Activated CD4-positive, alpha-beta T cell treated with anti-CD3 and anti-CD28 coated beads, Interleukin-10, Interleukin-2, amounts not matched to agents 100 ng/mL and 50 ng/mL, durations not matched to agents 16 hours and 8 hours (primary cell): ENCODE measurements at regions not wholly inside any gene's neighbourhood (a gene's known extent, or its start where the extent isn't known, plus 50 kb on each side); places are given as distances from the start of the nearest gene placed in this dataset.

Experiments
- DNase-seq: peaks from one replicate; pipeline ENCODE4 v3.0.0-alpha.2; 2020

GRCh38 chr10:128994598-128995143, 472.4 kb upstream of the MGMT start:
- DNase-seq, result no peak

GRCh38 chr10:128995676-128996075, 471.4 kb upstream of the MGMT start:
- DNase-seq, result no peak

GRCh38 chr10:128996092-128996491, 470.9 kb upstream of the MGMT start:
- DNase-seq, result no peak

GRCh38 chr10:128998101-128998805, 468.8 kb upstream of the MGMT start:
- no peak for DNase-seq

- no peak for DNase-seq
Observed at GRCh38 chr10:129004398-129004797, 462.6 kb upstream of the MGMT start.

- DNase-seq, result no peak
Observed at GRCh38 chr10:129005080-129005479, 462.0 kb upstream of the MGMT start.

- DNase-seq, result no peak
Observed at GRCh38 chr10:129005804-129006203, 461.2 kb upstream of the MGMT start.

- DNase-seq, result no peak
Observed at GRCh38 chr10:129018511-129018910, 448.5 kb upstream of the MGMT start.

- no peak for DNase-seq
Observed at GRCh38 chr10:129020651-129021330, 446.2 kb upstream of the MGMT start.

- no peak for DNase-seq
Observed at GRCh38 chr10:129021594-129022304, 445.3 kb upstream of the MGMT start.

GRCh38 chr10:129023082-129023481, 444.0 kb upstream of the MGMT start:
- DNase-seq, result no peak

GRCh38 chr10:129024046-129024445, 443.0 kb upstream of the MGMT start:
- DNase-seq, result no peak

- no peak for DNase-seq
Observed at GRCh38 chr10:129025787-129026186, 441.3 kb upstream of the MGMT start.

GRCh38 chr10:129027906-129028305, 439.1 kb upstream of the MGMT start:
- DNase-seq, result no peak

- no peak for DNase-seq
Observed at GRCh38 chr10:129028451-129028850, 438.6 kb upstream of the MGMT start.

- no peak for DNase-seq
Observed at GRCh38 chr10:129029051-129029450, 438.0 kb upstream of the MGMT start.

- DNase-seq, result no peak
Observed at GRCh38 chr10:129029851-129030602, 437.0 kb upstream of the MGMT start.

- no peak for DNase-seq
Observed at GRCh38 chr10:129030603-129030895, 436.5 kb upstream of the MGMT start.

GRCh38 chr10:129030996-129031843, 435.8 kb upstream of the MGMT start:
- peak; percentile 36 for DNase-seq

GRCh38 chr10:129031844-129032150, 435.2 kb upstream of the MGMT start:
- DNase-seq, result no peak

- DNase-seq, result no peak
Observed at GRCh38 chr10:129032372-129033313, 434.4 kb upstream of the MGMT start.
